Activated CD4-positive, alpha-beta T cell treated with anti-CD3 and anti-CD28 coated beads for 36 hours (primary cell): ENCODE measurements at regions not wholly inside any gene's neighbourhood (a gene's known extent, or its start where the extent isn't known, plus 50 kb on each side); places are given as distances from the start of the nearest gene placed in this dataset.
"Not testable (repeated sequence)": the region's sequence is repeated elsewhere in the genome, so short reads cannot be mapped to it uniquely, and the experiment has no call there.

Source experiments
- ATAC-seq: fragments of 200-7000 bp; cut with Tn5 transposase; one replicate; pipeline ENCODE4 v1.10.0; 2021; ENCODE audit warnings: mild to moderate bottlenecking, moderate library complexity
- CTCF ChIA-PET: fragments of 350-600 bp; sonication (Branson Sonifier 250); formaldehyde crosslinking; loops from one replicate; lab custom pipeline; 2021; ENCODE audit warnings: antibody characterized with exemption; lab: Charles Lee
- POLR2A ChIA-PET: fragments of 350-600 bp; sonication (Branson Sonifier 250); formaldehyde crosslinking; loops from one replicate; lab custom pipeline; 2021; ENCODE audit warnings: antibody characterized with exemption, inconsistent platforms; lab: Charles Lee
- DNase-seq: peaks from one replicate; pipeline ENCODE4 v3.0.0-alpha.2; 2020
- H3K27ac Mint-ChIP-seq: one replicate; pipeline ENCODE4 v1.8.0; 2021; ENCODE audit warnings: mixed read lengths
- H3K27me3 Mint-ChIP-seq: one replicate; pipeline ENCODE4 v1.8.0; 2021; ENCODE audit warnings: mixed read lengths
- H3K36me3 Mint-ChIP-seq: one replicate; pipeline ENCODE4 v1.8.0; 2021; ENCODE audit warnings: low read depth, mixed read lengths
- H3K4me1 Mint-ChIP-seq: one replicate; pipeline ENCODE4 v1.8.0; 2021; ENCODE audit warnings: mixed read lengths
- H3K4me3 Mint-ChIP-seq: one replicate; pipeline ENCODE4 v1.8.0; 2021; ENCODE audit warnings: mild to moderate bottlenecking, moderate library complexity, mixed read lengths
- H3K9me3 Mint-ChIP-seq: one replicate; pipeline ENCODE4 v1.8.0; 2021; ENCODE audit warnings: low read depth, mixed read lengths
- intact Hi-C, 2 experiments: fragments of 100-400 bp; cut with DNase I in 1 of 2; cut with micrococcal nuclease in 1 of 2; formaldehyde crosslinking; loops; one replicate each; pipeline versions ENCODE4 v1.14.2 to v1.15.1; 2022 to 2024; cut with DNase I, micrococcal nuclease

- peak; percentile 42 for ATAC-seq
- H3K9me3 Mint-ChIP-seq, intact Hi-C loops: not testable (repeated sequence)
Measured at GRCh38 chr2:110354294-110355018, 118.2 kb downstream of the LIMS4 start.

GRCh38 chr2:110350718-110351117, 121.9 kb downstream of the LIMS4 start:
- POLR2A ChIA-PET, H3K27ac Mint-ChIP-seq, CTCF ChIA-PET: not testable (repeated sequence)

More at GRCh38 chr2:110354294-110355018, 118.2 kb downstream of the LIMS4 start:
- CTCF ChIA-PET, DNase-seq, H3K27me3 Mint-ChIP-seq, H3K27ac Mint-ChIP-seq, POLR2A ChIA-PET, H3K36me3 Mint-ChIP-seq, H3K4me1 Mint-ChIP-seq, H3K4me3 Mint-ChIP-seq: not testable (repeated sequence)

GRCh38 chr2:110348902-110349301, 123.7 kb downstream of the LIMS4 start:
- H3K36me3 Mint-ChIP-seq, ATAC-seq, DNase-seq, H3K9me3 Mint-ChIP-seq, CTCF ChIA-PET, H3K4me1 Mint-ChIP-seq, H3K27me3 Mint-ChIP-seq, H3K4me3 Mint-ChIP-seq, POLR2A ChIA-PET, H3K27ac Mint-ChIP-seq, intact Hi-C loops: not testable (repeated sequence)

More at GRCh38 chr2:110350718-110351117, 121.9 kb downstream of the LIMS4 start:
- H3K27me3 Mint-ChIP-seq, H3K9me3 Mint-ChIP-seq, H3K36me3 Mint-ChIP-seq, H3K4me3 Mint-ChIP-seq, DNase-seq, ATAC-seq, H3K4me1 Mint-ChIP-seq, intact Hi-C loops: not testable (repeated sequence)

GRCh38 chr2:110344405-110345035, 128.1 kb downstream of the LIMS4 start:
- H3K4me3 Mint-ChIP-seq, ATAC-seq, H3K27me3 Mint-ChIP-seq, CTCF ChIA-PET, H3K36me3 Mint-ChIP-seq, DNase-seq, intact Hi-C loops, H3K4me1 Mint-ChIP-seq, POLR2A ChIA-PET, H3K9me3 Mint-ChIP-seq, H3K27ac Mint-ChIP-seq: not testable (repeated sequence)

GRCh38 chr2:110342077-110342476, 129.7 kb upstream of the MTLN start:
- H3K9me3 Mint-ChIP-seq, H3K4me3 Mint-ChIP-seq, H3K36me3 Mint-ChIP-seq, H3K4me1 Mint-ChIP-seq, H3K27ac Mint-ChIP-seq, intact Hi-C loops, ATAC-seq, POLR2A ChIA-PET, DNase-seq, CTCF ChIA-PET, H3K27me3 Mint-ChIP-seq: not testable (repeated sequence)

GRCh38 chr2:110339126-110339525, 126.8 kb upstream of the MTLN start:
- H3K27me3 Mint-ChIP-seq, H3K36me3 Mint-ChIP-seq, H3K27ac Mint-ChIP-seq, ATAC-seq, intact Hi-C loops, POLR2A ChIA-PET, CTCF ChIA-PET, H3K4me1 Mint-ChIP-seq, DNase-seq, H3K9me3 Mint-ChIP-seq, H3K4me3 Mint-ChIP-seq: not testable (repeated sequence)

- not testable (repeated sequence) for H3K4me1 Mint-ChIP-seq
Measured at GRCh38 chr2:110338277-110339003, 126.1 kb upstream of the MTLN start.

GRCh38 chr2:110336071-110336470, 123.7 kb upstream of the MTLN start:
- H3K9me3 Mint-ChIP-seq, POLR2A ChIA-PET, DNase-seq, H3K27ac Mint-ChIP-seq, H3K36me3 Mint-ChIP-seq, H3K4me1 Mint-ChIP-seq, H3K27me3 Mint-ChIP-seq, H3K4me3 Mint-ChIP-seq, intact Hi-C loops, ATAC-seq, CTCF ChIA-PET: not testable (repeated sequence)

More at GRCh38 chr2:110338277-110339003, 126.1 kb upstream of the MTLN start:
- DNase-seq, H3K36me3 Mint-ChIP-seq, H3K27me3 Mint-ChIP-seq, ATAC-seq, H3K4me3 Mint-ChIP-seq, H3K27ac Mint-ChIP-seq, POLR2A ChIA-PET, CTCF ChIA-PET, H3K9me3 Mint-ChIP-seq, intact Hi-C loops: not testable (repeated sequence)

GRCh38 chr2:110335415-110336049, 123.2 kb upstream of the MTLN start:
- H3K9me3 Mint-ChIP-seq, result not testable (repeated sequence)

GRCh38 chr2:110333114-110334095, 121.1 kb upstream of the MTLN start:
- intact Hi-C loops, H3K9me3 Mint-ChIP-seq, H3K4me1 Mint-ChIP-seq, H3K27me3 Mint-ChIP-seq, DNase-seq, CTCF ChIA-PET, ATAC-seq, H3K36me3 Mint-ChIP-seq, H3K27ac Mint-ChIP-seq, POLR2A ChIA-PET, H3K4me3 Mint-ChIP-seq: not testable (repeated sequence)

More at GRCh38 chr2:110335415-110336049, 123.2 kb upstream of the MTLN start:
- H3K27ac Mint-ChIP-seq, intact Hi-C loops, CTCF ChIA-PET, H3K36me3 Mint-ChIP-seq, H3K4me3 Mint-ChIP-seq, ATAC-seq, DNase-seq, POLR2A ChIA-PET, H3K4me1 Mint-ChIP-seq, H3K27me3 Mint-ChIP-seq: not testable (repeated sequence)
